ENCODE measurements at regions not wholly inside any gene's neighbourhood (a gene's known extent, or its start where the extent isn't known, plus 50 kb on each side); places are given as distances from the start of the nearest gene placed in this dataset.
"Not testable (repeated sequence)": the region's sequence is repeated elsewhere in the genome, so short reads cannot be mapped to it uniquely, and the experiment has no call there.

DNA sequence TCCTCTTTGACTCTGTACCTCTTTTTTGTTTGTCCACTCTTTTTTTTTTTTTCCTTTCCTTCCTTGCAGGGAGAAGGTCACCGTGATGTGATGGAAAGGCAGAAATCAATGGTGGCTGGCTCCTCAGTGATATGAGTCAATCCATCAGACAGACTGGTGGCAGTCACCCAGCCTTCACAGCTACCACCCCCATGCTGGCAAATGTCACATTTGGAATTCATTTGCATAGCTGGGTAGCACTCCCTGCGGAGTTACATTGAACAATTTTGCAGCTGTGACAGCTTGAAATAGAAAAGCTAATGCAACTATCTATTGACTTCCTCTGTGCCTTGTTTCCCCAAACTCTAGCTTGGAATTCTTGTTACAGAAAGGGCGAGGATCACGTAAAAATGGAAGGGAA is 668.4 kb downstream of the C6orf118 start:
- no peak overlapping the region for H3K27ac ChIP-seq
- TF ChIP-seq, protein P1, sequence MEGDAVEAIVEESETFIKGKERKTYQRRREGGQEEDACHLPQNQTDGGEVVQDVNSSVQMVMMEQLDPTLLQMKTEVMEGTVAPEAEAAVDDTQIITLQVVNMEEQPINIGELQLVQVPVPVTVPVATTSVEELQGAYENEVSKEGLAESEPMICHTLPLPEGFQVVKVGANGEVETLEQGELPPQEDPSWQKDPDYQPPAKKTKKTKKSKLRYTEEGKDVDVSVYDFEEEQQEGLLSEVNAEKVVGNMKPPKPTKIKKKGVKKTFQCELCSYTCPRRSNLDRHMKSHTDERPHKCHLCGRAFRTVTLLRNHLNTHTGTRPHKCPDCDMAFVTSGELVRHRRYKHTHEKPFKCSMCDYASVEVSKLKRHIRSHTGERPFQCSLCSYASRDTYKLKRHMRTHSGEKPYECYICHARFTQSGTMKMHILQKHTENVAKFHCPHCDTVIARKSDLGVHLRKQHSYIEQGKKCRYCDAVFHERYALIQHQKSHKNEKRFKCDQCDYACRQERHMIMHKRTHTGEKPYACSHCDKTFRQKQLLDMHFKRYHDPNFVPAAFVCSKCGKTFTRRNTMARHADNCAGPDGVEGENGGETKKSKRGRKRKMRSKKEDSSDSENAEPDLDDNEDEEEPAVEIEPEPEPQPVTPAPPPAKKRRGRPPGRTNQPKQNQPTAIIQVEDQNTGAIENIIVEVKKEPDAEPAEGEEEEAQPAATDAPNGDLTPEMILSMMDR (conservative IDR thresholded peaks at IDR 0.05) = no peak

DNA sequence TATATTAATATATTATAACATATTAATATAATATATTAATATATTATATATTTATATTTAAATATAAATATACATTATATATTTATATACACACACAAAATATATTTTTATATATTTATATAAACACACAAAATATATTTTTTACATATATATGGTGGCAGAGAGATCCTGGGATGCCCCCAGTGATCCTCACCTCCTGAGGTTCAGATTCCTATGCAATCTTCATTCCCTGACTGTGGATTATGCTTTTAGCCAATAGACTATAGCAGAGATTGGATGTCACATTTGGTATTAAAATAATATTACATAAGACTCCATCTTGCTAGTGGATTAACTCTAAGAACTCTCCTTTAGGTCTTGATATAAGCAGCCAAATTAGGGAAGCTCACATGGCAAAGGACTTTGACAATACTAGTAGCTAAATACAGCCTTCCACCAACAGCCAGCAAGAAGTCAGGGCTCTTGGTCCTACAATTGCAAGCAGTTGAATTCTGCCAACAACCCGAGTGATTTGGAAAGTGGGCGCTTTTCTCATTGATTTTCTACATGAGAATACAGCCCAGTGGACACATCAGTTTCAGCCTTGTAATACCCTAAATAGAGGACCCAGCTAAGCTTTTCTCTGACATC is 681.0 kb downstream of the C6orf118 start:
- TF ChIP-seq, protein P1 (conservative IDR thresholded peaks at IDR 0.05) = no peak

DNA sequence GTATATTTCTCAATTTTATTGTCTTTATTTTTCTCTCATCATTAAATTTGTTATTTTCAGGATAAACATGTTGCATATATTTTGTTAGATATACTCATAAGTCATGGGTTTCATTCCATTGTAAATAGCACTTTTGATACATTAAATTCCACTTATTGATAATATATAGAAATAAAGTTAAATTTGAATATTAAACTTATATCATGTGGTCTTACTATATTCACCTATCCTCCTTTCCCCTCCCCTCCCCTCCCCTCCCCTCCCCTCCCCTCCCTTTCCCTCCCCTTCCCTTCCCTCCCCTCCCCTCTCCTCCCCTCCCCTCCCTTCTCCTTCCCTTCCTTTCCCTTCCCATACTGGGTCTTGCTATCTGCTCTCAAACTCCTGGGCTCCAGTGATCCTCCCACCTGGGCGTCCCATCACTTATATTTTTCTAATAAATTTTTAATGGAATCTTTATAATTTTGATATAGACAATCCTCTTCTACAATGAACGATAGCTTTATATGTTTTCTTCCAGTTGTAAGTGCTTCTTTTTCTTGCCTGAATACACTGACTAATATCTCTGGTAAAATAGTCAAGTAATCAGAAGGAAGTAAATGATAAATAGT is 692.4 kb downstream of the C6orf118 start:
- TF ChIP-seq, protein P1 (conservative IDR thresholded peaks at IDR 0.05) = no peak
- H3K27ac ChIP-seq = no peak overlapping the region

More for the DNA sequence above, 681.0 kb downstream of the C6orf118 start:
- H3K27ac ChIP-seq = no peak overlapping the region

DNA sequence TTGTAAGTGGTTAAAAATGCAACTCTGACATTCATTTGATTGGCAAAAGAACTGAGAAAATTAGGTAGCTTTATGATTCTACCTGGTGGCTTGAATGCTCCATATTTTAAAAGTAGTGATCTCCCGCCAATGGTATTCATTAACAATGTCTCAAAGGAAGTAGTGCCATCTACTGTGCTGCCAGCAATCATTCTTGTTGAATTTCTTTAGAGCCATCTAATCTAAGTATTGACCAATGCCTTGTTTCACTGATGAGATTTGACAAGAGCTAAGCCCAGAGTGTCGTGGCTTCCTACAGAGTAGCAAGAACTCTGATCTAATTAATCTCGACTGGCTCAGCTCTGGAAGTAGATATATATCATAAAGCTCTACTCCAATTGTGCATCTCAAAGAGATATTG is 696.7 kb downstream of the C6orf118 start:
- H3K27ac ChIP-seq = no peak overlapping the region
- TF ChIP-seq, protein P1 (conservative IDR thresholded peaks at IDR 0.05) = no peak

DNA sequence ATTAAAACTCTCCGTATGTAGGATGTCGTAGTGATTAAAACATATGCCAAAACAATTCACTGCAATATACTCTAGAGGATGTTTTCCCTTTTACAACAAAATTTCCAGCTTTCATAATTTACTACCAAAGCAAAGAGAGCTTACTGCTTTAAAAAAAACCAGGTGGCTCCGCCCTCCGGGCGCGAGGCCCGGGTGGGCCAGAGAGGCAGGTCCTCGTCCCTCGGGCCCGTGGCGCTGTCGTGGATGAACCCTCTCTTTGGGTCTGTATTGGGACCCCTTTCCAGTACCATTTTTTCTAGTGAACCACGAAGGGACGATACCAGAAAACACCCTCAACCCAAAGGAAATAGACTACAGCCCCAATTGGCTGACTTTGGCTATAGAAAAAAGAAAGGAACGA is 698.5 kb downstream of the C6orf118 start:
- not testable (repeated sequence) for H3K27ac ChIP-seq

DNA sequence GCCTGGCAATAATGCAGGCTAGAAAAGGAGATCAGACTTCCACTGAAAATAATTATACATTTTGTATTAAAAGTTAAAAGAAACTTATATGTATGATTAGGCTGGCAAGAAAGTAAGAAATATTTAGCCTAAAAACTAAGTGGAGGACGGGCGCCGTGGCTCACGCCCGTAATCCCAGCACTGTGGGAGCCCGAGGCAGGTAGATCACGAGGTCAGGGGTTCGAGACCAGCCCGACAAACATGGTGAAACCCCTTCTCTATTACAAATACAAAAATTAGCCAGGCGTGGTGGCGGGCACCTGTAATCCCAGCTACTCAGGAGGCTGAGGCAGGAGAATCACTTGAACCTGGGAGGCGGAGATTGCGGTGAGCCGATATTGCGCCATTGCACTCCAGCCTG is 707.0 kb downstream of the C6orf118 start:
- H3K27ac ChIP-seq = not testable (repeated sequence)

DNA sequence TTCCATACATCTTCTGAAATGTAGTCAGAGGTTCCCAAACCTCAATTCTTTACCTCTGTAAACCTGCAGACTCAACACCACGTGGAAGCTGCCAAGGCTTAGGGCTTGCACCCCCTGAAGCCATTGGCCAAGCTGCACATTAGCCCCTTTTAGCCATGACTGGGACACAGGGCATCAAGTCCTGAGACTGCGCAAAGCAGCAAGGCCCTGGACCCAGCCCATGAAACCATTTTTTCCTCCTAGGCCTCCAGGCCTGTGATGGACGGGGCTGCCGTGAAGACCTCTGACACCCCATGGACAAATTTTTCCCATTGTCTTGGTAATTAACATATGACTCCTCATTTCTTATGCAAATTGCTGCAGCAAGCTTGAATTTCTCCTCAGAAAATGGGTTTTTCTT is 727.8 kb downstream of the C6orf118 start:
- no peak overlapping the region for H3K27ac ChIP-seq
- TF ChIP-seq, protein P1 (conservative IDR thresholded peaks at IDR 0.05) = no peak

DNA sequence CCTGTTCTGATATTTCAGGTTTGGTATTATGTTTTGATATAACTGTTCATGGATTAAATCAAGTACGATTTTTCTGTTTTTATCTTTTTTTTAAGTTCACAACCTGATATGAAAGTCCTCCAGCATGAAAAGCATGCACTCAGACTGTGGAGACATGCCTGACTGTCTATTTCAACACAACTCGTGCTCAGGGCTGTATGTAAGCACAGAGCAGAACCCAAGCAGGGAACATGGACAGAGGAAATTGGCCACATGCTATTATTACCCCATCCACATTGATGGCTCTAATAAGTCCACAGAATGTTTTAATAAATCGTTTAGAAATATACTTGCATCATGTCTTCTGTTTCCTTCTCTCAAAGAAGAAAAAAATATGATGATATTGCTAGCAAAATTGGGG is 730.4 kb downstream of the C6orf118 start:
- no peak overlapping the region for H3K27ac ChIP-seq
- TF ChIP-seq, protein P1 (conservative IDR thresholded peaks at IDR 0.05) = no peak
